K562 (cell line): ENCODE measurements at regions not wholly inside any gene's neighbourhood (a gene's known extent, or its start where the extent isn't known, plus 50 kb on each side); places are given as distances from the start of the nearest gene placed in this dataset.
A peak's percentile ranks its signal among the peaks of the same experiment; 100 is the strongest.

ENCODE experiments used
- CBFA2T2 ChIP-seq: fragments of 450-650 bp; conservative IDR thresholded peaks from 2 replicates; pipeline ENCODE4 v1.6.1; 2017; ENCODE audit warnings: mild to moderate bottlenecking
- CBFB ChIP-seq: sonication (generic); formaldehyde crosslinking; IDR thresholded peaks from 2 replicates; pipeline ENCODE4 v1.4.0; 2020; ENCODE audit warnings: mild to moderate bottlenecking, missing genetic modification reagents
- CEBPB ChIP-seq: fragments of 450-650 bp; IDR thresholded peaks from 2 replicates; pipeline ENCODE4 v1.6.1; 2016; ENCODE audit warnings: missing genetic modification characterization, missing compliant biosample characterization
- ETV6 ChIP-seq, 3 experiments: fragments of 150-350 bp in 1 of 3; sonication (generic) in 1 of 3; formaldehyde crosslinking in 1 of 3; IDR thresholded peaks; 2 replicates each; pipeline versions ENCODE4 v1.6.1 to v1.8.0; 2014 to 2022; ENCODE audit warnings: borderline replicate concordance in 2 of 3, low read depth in 2 of 3, antibody characterized with exemption in 1 of 3, low read length in 1 of 3, mild to moderate bottlenecking in 1 of 3, missing genetic modification reagents in 1 of 3
- FOXK2 ChIP-seq, 2 experiments: fragments of 450-650 bp; IDR thresholded peaks in 1 of 2; conservative IDR thresholded peaks in 1 of 2; 2 replicates each; pipeline ENCODE4 v1.6.1; 2016; ENCODE audit warnings: low read depth in 2 of 2, mild to moderate bottlenecking in 1 of 2
- HIVEP1 ChIP-seq: fragments of 250-450 bp; sonication (Bioruptor Pico); IDR thresholded peaks from 2 replicates; pipeline ENCODE4 v1.4.0; 2020; ENCODE audit warnings: mild to moderate bottlenecking
- HMG20A ChIP-seq: fragments of 450-650 bp; formaldehyde crosslinking; conservative IDR thresholded peaks from 2 replicates; pipeline ENCODE4 v1.4.0; 2020; ENCODE audit warnings: mild to moderate bottlenecking, mixed read lengths
- KHSRP ChIP-seq: fragments of 450-650 bp; IDR thresholded peaks from 2 replicates; pipeline ENCODE4 v1.6.1; 2017
- MAZ ChIP-seq, 2 experiments: fragments of 450-650 bp in 1 of 2; sonication (generic) in 1 of 2; formaldehyde crosslinking; IDR thresholded peaks in 1 of 2; conservative IDR thresholded peaks in 1 of 2; 2 replicates each; pipeline versions ENCODE4 v1.4.0 to v1.5.0; 2020; ENCODE audit warnings: mild to moderate bottlenecking in 1 of 2, missing genetic modification reagents in 1 of 2
- NFE2 ChIP-seq: IDR thresholded peaks from 2 replicates; pipeline ENCODE4 v1.6.1; 2014; ENCODE audit warnings: antibody characterized with exemption, low read depth
- RB1 ChIP-seq: fragments of 450-650 bp; IDR thresholded peaks from 2 replicates; pipeline ENCODE4 v1.6.1; 2017; ENCODE audit warnings: low read depth, mild to moderate bottlenecking
- TOE1 ChIP-seq, 2 experiments: fragments of 450-650 bp in 1 of 2; sonication (generic) in 1 of 2; formaldehyde crosslinking in 1 of 2; IDR thresholded peaks; 2 replicates each; pipeline versions ENCODE4 v1.7.1 to v1.8.0; 2016 to 2022; ENCODE audit warnings: borderline replicate concordance in 2 of 2, mild to moderate bottlenecking in 2 of 2, antibody characterized with exemption in 1 of 2, inconsistent platforms in 1 of 2, low read depth in 1 of 2, missing genetic modification reagents in 1 of 2, moderate library complexity in 1 of 2
- ZNF324 ChIP-seq: fragments of 250-450 bp; sonication (Bioruptor Pico); IDR thresholded peaks from 2 replicates; pipeline ENCODE4 v1.4.0; 2020; ENCODE audit warnings: mild to moderate bottlenecking
- TF ChIP-seq, protein P1 (sequence below), 2 experiments: fragments of 450-650 bp; conservative IDR thresholded peaks; 2 replicates each; pipeline ENCODE4 v1.6.1; 2017; ENCODE audit warnings: mild to moderate bottlenecking in 2 of 2, moderate library complexity in 2 of 2
- TF ChIP-seq, protein P2 (sequence below), 2 experiments: fragments of 450-650 bp in 1 of 2; sonication (generic) in 1 of 2; formaldehyde crosslinking; conservative IDR thresholded peaks; 2 replicates each; pipeline versions ENCODE4 v1.4.0 to v1.8.1; 2020 to 2022; ENCODE audit warnings: mild to moderate bottlenecking in 1 of 2, missing genetic modification reagents in 1 of 2
- TF ChIP-seq, protein P3 (sequence below): fragments of 200-400 bp; formaldehyde crosslinking; IDR thresholded peaks from 2 replicates; pipeline ENCODE4 v1.6.1; 2017; ENCODE audit warnings: mild to moderate bottlenecking, low read depth, low read length, moderate library complexity
- TF ChIP-seq, protein P4 (sequence below): fragments of 250-450 bp; sonication (Bioruptor Pico); IDR thresholded peaks from 2 replicates; pipeline ENCODE4 v1.4.0; 2020
- TF ChIP-seq, protein P5 (sequence below): sonication (generic); formaldehyde crosslinking; IDR thresholded peaks from 2 replicates; pipeline ENCODE4 v1.8.1; 2023; ENCODE audit warnings: mild to moderate bottlenecking, missing genetic modification reagents
- TF ChIP-seq, protein P6 (sequence below): IDR thresholded peaks from 2 replicates; pipeline ENCODE4 v1.6.1; 2014; ENCODE audit warnings: antibody characterized with exemption

DNA sequence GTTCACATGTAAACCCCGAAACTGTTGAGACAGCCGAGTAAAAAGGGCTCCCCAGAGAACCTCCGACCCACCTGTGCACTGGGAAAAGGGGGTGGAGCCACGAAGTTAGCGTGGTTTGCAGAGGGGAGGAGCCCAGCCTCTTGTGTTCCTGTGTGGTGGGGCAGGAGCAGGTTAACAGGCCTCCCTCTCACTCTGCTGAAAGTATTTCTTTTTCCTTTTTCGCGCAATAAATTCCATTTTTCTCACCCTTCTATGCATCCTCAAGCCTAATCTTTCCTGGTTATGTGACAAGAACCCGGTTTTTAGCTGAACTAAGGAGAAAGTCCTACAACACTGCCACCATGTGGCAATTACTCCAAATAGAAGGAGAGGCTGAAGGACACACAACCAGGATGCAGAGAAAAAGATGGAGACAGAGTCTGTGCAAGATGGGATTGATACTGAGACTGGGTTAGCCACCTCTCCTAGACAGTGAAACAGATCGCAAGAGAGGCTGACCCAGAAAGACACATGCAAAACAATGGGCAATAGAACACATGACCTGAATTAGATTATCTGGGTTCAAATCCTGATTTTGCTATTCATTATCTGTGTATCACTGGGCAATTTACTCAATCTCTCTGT lies 168.7 kb upstream of the PRSS16 start (continued):
- TF ChIP-seq, protein P1, sequence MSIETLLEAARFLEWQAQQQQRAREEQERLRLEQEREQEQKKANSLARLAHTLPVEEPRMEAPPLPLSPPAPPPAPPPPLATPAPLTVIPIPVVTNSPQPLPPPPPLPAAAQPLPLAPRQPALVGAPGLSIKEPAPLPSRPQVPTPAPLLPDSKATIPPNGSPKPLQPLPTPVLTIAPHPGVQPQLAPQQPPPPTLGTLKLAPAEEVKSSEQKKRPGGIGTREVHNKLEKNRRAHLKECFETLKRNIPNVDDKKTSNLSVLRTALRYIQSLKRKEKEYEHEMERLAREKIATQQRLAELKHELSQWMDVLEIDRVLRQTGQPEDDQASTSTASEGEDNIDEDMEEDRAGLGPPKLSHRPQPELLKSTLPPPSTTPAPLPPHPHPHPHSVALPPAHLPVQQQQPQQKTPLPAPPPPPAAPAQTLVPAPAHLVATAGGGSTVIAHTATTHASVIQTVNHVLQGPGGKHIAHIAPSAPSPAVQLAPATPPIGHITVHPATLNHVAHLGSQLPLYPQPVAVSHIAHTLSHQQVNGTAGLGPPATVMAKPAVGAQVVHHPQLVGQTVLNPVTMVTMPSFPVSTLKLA (conservative IDR thresholded peaks at IDR 0.05) = peak; percentile 47 to 65; a peak in 3 of 4 replicates
- TF ChIP-seq RB1 (peak; percentile 75; the same call in 1 of the 2 replicates), ZNF324 (CRISPR knock-in tag) (no peak), CEBPB (tag) (no peak), MAZ (CRISPR knock-in tag; conservative IDR thresholded peaks at IDR 0.05 in 1 of 2, IDR thresholded peaks at IDR 0.05 in 1 of 2) (peak; percentile 68 to 85), HMG20A (CRISPR knock-in tag) (no peak), TOE1 (IDR thresholded peaks at IDR 0.05; ENCODE audit: borderline replicate concordance) (peak; percentile 54; the same call in 1 of the 2 replicates), TOE1 (CRISPR knock-in tag; IDR thresholded peaks at IDR 0.05; ENCODE audit: borderline replicate concordance, low read depth) (no peak), HIVEP1 (CRISPR knock-in tag) (no peak), NFE2 (no peak), CBFB (CRISPR knock-in tag) (no peak), KHSRP (no peak), FOXK2 (conservative IDR thresholded peaks at IDR 0.05 in 1 of 2, IDR thresholded peaks at IDR 0.05 in 1 of 2; ENCODE audit: low read depth in 2 of 2) (peak; percentile 37 to 63; a peak in 1 of 4 replicates), CBFA2T2 (no peak), ETV6 (IDR thresholded peaks at IDR 0.05; ENCODE audit: borderline replicate concordance in 1 of 2, low read depth in 2 of 2, low read length in 1 of 2) (no peak), ETV6 (CRISPR knock-in tag; IDR thresholded peaks at IDR 0.05; ENCODE audit: borderline replicate concordance) (no peak)
- TF ChIP-seq, protein P2, sequence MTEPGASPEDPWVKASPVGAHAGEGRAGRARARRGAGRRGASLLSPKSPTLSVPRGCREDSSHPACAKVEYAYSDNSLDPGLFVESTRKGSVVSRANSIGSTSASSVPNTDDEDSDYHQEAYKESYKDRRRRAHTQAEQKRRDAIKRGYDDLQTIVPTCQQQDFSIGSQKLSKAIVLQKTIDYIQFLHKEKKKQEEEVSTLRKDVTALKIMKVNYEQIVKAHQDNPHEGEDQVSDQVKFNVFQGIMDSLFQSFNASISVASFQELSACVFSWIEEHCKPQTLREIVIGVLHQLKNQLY (CRISPR knock-in tag; conservative IDR thresholded peaks at IDR 0.05) = no peak
- TF ChIP-seq, protein P3, sequence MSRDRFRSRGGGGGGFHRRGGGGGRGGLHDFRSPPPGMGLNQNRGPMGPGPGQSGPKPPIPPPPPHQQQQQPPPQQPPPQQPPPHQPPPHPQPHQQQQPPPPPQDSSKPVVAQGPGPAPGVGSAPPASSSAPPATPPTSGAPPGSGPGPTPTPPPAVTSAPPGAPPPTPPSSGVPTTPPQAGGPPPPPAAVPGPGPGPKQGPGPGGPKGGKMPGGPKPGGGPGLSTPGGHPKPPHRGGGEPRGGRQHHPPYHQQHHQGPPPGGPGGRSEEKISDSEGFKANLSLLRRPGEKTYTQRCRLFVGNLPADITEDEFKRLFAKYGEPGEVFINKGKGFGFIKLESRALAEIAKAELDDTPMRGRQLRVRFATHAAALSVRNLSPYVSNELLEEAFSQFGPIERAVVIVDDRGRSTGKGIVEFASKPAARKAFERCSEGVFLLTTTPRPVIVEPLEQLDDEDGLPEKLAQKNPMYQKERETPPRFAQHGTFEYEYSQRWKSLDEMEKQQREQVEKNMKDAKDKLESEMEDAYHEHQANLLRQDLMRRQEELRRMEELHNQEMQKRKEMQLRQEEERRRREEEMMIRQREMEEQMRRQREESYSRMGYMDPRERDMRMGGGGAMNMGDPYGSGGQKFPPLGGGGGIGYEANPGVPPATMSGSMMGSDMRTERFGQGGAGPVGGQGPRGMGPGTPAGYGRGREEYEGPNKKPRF = no peak
- TF ChIP-seq, protein P4, sequence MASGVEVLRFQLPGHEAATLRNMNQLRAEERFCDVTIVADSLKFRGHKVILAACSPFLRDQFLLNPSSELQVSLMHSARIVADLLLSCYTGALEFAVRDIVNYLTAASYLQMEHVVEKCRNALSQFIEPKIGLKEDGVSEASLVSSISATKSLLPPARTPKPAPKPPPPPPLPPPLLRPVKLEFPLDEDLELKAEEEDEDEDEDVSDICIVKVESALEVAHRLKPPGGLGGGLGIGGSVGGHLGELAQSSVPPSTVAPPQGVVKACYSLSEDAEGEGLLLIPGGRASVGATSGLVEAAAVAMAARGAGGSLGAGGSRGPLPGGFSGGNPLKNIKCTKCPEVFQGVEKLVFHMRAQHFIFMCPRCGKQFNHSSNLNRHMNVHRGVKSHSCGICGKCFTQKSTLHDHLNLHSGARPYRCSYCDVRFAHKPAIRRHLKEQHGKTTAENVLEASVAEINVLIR (CRISPR knock-in tag) = no peak
- TF ChIP-seq, protein P5, sequence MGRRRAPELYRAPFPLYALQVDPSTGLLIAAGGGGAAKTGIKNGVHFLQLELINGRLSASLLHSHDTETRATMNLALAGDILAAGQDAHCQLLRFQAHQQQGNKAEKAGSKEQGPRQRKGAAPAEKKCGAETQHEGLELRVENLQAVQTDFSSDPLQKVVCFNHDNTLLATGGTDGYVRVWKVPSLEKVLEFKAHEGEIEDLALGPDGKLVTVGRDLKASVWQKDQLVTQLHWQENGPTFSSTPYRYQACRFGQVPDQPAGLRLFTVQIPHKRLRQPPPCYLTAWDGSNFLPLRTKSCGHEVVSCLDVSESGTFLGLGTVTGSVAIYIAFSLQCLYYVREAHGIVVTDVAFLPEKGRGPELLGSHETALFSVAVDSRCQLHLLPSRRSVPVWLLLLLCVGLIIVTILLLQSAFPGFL (CRISPR knock-in tag) = no peak
- TF ChIP-seq, protein P6, sequence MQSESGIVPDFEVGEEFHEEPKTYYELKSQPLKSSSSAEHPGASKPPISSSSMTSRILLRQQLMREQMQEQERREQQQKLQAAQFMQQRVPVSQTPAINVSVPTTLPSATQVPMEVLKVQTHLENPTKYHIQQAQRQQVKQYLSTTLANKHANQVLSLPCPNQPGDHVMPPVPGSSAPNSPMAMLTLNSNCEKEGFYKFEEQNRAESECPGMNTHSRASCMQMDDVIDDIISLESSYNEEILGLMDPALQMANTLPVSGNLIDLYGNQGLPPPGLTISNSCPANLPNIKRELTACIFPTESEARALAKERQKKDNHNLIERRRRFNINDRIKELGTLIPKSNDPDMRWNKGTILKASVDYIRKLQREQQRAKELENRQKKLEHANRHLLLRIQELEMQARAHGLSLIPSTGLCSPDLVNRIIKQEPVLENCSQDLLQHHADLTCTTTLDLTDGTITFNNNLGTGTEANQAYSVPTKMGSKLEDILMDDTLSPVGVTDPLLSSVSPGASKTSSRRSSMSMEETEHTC = no peak
